GM21423 (cell line): ENCODE measurements at regions not wholly inside any gene's neighbourhood (a gene's known extent, or its start where the extent isn't known, plus 50 kb on each side); places are given as distances from the start of the nearest gene placed in this dataset.
"Not testable (repeated sequence)": the region's sequence is repeated elsewhere in the genome, so short reads cannot be mapped to it uniquely, and the experiment has no call there.

Experiments used
- ATAC-seq: cut with Tn5 transposase; IDR thresholded peaks from one replicate; pipeline ENCODE4 v1.9.1; 2021; ENCODE audit warnings: mild to moderate bottlenecking, moderate library complexity; ENCODE audit not compliant: unreplicated experiment

DNA sequence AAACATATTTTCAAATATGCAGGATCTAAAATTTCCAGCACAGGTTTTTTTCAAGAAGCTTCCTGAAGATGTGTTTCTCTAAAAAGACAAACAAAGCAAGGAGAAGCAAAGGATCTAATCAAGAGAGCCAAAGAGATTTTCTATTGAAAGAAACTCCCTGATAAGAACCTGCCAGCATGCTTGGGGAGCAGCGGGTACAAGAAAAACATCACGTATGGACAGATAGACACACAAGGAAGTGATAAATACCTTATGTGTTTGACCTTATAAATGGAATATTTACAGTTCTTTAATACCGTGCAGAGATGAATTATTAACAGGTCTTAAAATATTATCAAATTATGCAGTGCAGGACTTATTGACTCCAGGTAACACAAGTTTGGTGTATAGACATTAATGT lies 562.1 kb downstream of the DACH1 start:
- no peak for ATAC-seq

GRCh38 chr13:71303144-71303543 lies 563.9 kb downstream of the DACH1 start:
- ATAC-seq = no peak

- ATAC-seq = no peak
Measured at GRCh38 chr13:71300602-71301001, 566.4 kb downstream of the DACH1 start.

DNA sequence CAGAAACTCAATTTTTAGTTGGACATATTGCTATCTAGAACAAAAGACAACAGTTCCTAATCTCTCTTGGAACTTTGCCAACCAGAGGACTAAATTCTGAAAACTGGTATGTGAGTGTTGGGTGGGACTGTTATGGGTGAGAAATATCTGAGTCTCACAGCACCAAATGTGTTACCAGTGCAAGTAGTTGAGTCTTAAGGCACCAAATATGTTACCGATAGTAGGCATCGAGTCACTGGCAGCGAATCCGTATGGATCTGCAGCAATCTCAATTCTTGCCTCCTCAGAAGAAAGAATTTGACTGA lies 575.2 kb downstream of the DACH1 start:
- ATAC-seq = no peak

GRCh38 chr13:71290963-71291841 lies 575.8 kb downstream of the DACH1 start:
- ATAC-seq = peak; percentile 87

GRCh38 chr13:71289980-71290379 lies 577.0 kb downstream of the DACH1 start:
- not testable (repeated sequence) for ATAC-seq

- no peak for ATAC-seq
Measured at GRCh38 chr13:71285700-71286099, 581.3 kb downstream of the DACH1 start.

GRCh38 chr13:71278512-71278911 lies 588.5 kb downstream of the DACH1 start:
- no peak for ATAC-seq

GRCh38 chr13:71274923-71275608 lies 591.9 kb downstream of the DACH1 start:
- ATAC-seq = peak; percentile 80

GRCh38 chr13:71261256-71261655 lies 605.7 kb downstream of the DACH1 start:
- ATAC-seq = no peak

GRCh38 chr13:71260246-71260645 lies 606.8 kb downstream of the DACH1 start:
- no peak for ATAC-seq

- ATAC-seq = no peak
Measured at GRCh38 chr13:71255633-71256032, 611.4 kb downstream of the DACH1 start.

DNA sequence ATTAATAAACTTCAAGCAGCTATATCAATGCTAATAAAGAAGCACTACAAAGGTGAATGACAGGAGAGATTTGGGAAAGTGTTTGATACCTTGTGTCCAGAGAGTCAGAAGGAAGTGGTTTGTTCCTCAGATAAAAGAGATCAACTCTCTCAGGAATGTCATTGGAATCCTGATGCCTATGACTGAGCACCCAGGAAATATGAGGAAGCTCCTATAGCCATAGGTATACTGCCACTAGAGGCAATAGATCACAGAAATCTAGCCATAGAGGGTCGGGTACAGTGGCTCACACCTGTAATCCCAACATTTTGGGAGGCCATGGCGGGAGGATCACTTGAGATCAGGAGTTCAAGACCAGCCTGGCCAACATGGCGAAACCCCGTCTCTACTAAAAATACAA lies 612.6 kb downstream of the DACH1 start:
- no peak for ATAC-seq

GRCh38 chr13:71252184-71252704 lies 614.8 kb downstream of the DACH1 start:
- no peak for ATAC-seq

GRCh38 chr13:71251292-71251951 lies 615.6 kb downstream of the DACH1 start:
- ATAC-seq = no peak

DNA sequence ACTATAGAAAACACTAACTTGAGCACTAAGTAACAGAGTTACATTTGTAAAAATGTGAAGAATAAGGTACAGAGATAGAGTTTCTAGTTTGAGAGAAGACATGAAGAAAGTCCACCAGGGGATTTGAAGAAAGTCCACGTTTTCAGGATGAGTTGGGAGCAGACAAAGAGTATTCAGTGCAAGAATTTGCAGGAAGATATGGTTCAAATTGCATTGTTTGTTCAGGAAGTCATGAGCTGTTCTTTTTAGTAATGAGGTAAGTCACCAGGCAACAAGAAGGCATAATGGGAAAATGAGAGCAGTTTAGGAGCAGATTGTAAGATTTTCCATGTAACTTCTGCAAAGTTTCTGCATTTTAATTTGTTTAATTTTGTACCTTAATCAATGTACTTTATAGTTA lies 618.0 kb downstream of the DACH1 start:
- no peak for ATAC-seq

DNA sequence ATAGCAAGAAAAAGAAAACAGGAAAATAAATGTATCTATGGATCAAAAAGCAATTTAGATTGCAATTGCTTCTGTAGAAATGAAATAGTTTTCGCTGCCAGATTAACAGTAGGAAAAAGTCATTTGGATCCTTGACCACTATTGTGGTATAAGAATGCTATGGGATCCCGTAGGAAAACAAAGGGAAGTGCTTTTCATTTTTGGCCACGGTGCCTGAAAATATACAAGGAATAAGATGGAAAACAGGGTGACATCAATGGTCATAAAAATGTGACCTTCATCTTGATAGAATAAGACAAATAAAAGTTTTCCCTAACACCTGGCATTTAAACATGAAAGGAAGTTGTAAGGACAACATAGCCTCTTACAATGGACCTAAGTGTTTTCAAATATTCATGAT lies 622.8 kb downstream of the DACH1 start:
- no peak for ATAC-seq

- ATAC-seq = no peak
Measured at GRCh38 chr13:71242201-71242600, 624.8 kb downstream of the DACH1 start.

- ATAC-seq = no peak
Measured at GRCh38 chr13:71240911-71241310, 626.1 kb downstream of the DACH1 start.

- ATAC-seq = no peak
Measured at GRCh38 chr13:71237332-71237731, 629.7 kb downstream of the DACH1 start.

DNA sequence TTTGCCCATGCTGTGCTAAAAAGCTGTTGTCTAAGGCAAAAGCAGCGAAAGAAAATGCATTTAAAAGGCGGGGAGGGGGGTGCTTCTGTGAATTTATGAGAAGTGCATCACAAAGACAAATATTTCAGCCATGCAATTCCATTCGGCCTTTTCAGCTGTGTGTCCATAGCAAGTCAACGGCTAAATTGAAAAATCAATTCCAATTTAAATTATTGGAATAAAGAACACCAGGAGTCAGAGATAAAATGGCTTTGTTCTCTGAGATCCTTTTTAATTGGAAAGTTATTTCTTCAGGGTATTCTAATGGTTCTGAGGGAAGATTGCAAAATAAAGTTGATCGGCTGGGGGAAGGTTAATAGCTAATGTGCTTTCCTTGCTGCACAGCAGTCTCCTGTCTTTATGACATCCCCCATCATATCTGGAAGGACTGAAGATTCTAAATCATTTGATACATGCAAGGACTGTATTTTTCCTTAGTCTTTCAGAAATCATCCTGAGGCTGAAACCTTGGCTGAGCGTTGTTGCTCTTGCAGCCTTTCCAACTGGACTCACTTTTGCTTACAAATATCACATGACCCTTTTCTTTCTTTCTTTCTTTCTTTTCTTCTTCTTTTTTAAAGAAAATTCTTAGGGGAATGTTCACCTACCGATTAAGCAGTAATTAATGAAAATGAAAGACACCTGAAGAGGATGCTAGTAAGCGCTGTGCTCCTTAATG lies 647.1 kb downstream of the DACH1 start:
- no peak for ATAC-seq
